GM12878 (cell line): ENCODE measurements at regions not wholly inside any gene's neighbourhood (a gene's known extent, or its start where the extent isn't known, plus 50 kb on each side); places are given as distances from the start of the nearest gene placed in this dataset.

Experiments used
- BRCA1 ChIP-seq: IDR thresholded peaks from 2 replicates; pipeline ENCODE4 v1.6.1; 2011; ENCODE audit warnings: low read depth, low read length, improper control_type of control experiment
- CTCF ChIP-seq, 3 experiments: IDR thresholded peaks in 2 of 3; conservative IDR thresholded peaks in 1 of 3; 2 replicates each; pipeline ENCODE4 v1.5.1; 2011; ENCODE audit warnings: low read depth in 3 of 3, low read length in 3 of 3, mild to moderate bottlenecking in 3 of 3, control low read depth in 2 of 3, moderate library complexity in 2 of 3, inconsistent platforms in 1 of 3, mixed read lengths in 1 of 3; ENCODE audit not compliant: control insufficient read depth in 2 of 3, insufficient read depth in 1 of 3; ENCODE audit errors: extremely low read depth in 1 of 3
- JUNB ChIP-seq: IDR thresholded peaks from 2 replicates; pipeline ENCODE4 v1.6.1; 2016; ENCODE audit warnings: antibody characterized with exemption, mild to moderate bottlenecking
- PBX3 ChIP-seq: IDR thresholded peaks from 2 replicates; pipeline ENCODE4 v1.6.1; 2011; ENCODE audit warnings: mild to moderate bottlenecking, low read depth, low read length, moderate library complexity; ENCODE audit not compliant: insufficient replicate concordance
- POLR2A ChIP-seq: IDR thresholded peaks from 2 replicates; pipeline ENCODE4 v1.6.1; 2011; ENCODE audit warnings: low read depth, mild to moderate bottlenecking, low read length
- RFX5 ChIP-seq: IDR thresholded peaks from 2 replicates; pipeline ENCODE4 v1.6.1; 2011; ENCODE audit warnings: low read depth, low read length, improper control_type of control experiment
- TAF1 ChIP-seq: IDR thresholded peaks from 2 replicates; pipeline ENCODE4 v1.6.1; 2011; ENCODE audit warnings: mild to moderate bottlenecking, low read depth, low read length, borderline replicate concordance
- USF2 ChIP-seq: IDR thresholded peaks from 2 replicates; pipeline ENCODE4 v1.6.1; 2011; ENCODE audit warnings: low read depth, low read length, improper control_type of control experiment, borderline replicate concordance

GRCh38 chr13:86684402-86684801, 885.2 kb upstream of the SLITRK6 start:
- TF ChIP-seq RFX5: no peak
- TF ChIP-seq USF2: no peak
- no peak for TF ChIP-seq BRCA1
- no peak for TF ChIP-seq TAF1
- TF ChIP-seq CTCF (IDR thresholded peaks at IDR 0.05 in 2 of 3, conservative IDR thresholded peaks at IDR 0.05 in 1 of 3; ENCODE audit: control insufficient read depth in 2 of 3, extremely low read depth in 1 of 3, insufficient read depth in 1 of 3, low read depth in 3 of 3, low read length in 3 of 3): no peak
- no peak for TF ChIP-seq PBX3
- TF ChIP-seq JUNB: no peak
- no peak for TF ChIP-seq POLR2A
